Neuron (in vitro differentiated cells): ENCODE measurements at regions not wholly inside any gene's neighbourhood (a gene's known extent, or its start where the extent isn't known, plus 50 kb on each side); places are given as distances from the start of the nearest gene placed in this dataset.

Source experiments
- H2AFZ ChIP-seq: one replicate; pipeline ENCODE4 v1.6.1; 2013; ENCODE audit warnings: low read depth, mild to moderate bottlenecking, inconsistent platforms, low read length, moderate library complexity
- H3K27me3 ChIP-seq: one replicate; pipeline ENCODE4 v1.6.1; 2013; ENCODE audit warnings: low read length; ENCODE audit not compliant: insufficient read depth
- H3K36me3 ChIP-seq: one replicate; pipeline ENCODE4 v1.6.1; 2013; ENCODE audit warnings: low read length; ENCODE audit not compliant: insufficient read depth
- H3K4me1 ChIP-seq: one replicate; pipeline ENCODE4 v1.6.1; 2013; ENCODE audit warnings: low read length; ENCODE audit not compliant: insufficient read depth
- H3K4me3 ChIP-seq: 2 replicates; pipeline ENCODE4 v1.5.1; 2013; ENCODE audit warnings: mild to moderate bottlenecking, low read length, moderate library complexity
- H3K9me3 ChIP-seq: one replicate; pipeline ENCODE4 v1.6.1; 2013; ENCODE audit warnings: low read length

GRCh38 chr18:26650310-26651268 lies 102.2 kb upstream of the KCTD1 start:
- no peaks in the 10 kb centered on the region for H3K27me3 ChIP-seq
- H3K4me1 ChIP-seq, result peaks cover 37% of the 10 kb centered on the region
- no peaks in the 10 kb centered on the region for H3K36me3 ChIP-seq
- no peaks in the 10 kb centered on the region for H3K9me3 ChIP-seq
- no peak overlapping the region for H3K4me3 ChIP-seq
- H2AFZ ChIP-seq, result no peak overlapping the region

GRCh38 chr18:26649193-26649543 lies 100.8 kb upstream of the KCTD1 start:
- Histone ChIP-seq H3K27me3 (no peaks in the 10 kb centered on the region), H3K9me3 (no peaks in the 10 kb centered on the region), H3K36me3 (no peaks in the 10 kb centered on the region), H3K4me3 (no peak overlapping the region), H3K4me1 (peaks cover 24% of the 10 kb centered on the region), H2AFZ (no peak overlapping the region)

DNA sequence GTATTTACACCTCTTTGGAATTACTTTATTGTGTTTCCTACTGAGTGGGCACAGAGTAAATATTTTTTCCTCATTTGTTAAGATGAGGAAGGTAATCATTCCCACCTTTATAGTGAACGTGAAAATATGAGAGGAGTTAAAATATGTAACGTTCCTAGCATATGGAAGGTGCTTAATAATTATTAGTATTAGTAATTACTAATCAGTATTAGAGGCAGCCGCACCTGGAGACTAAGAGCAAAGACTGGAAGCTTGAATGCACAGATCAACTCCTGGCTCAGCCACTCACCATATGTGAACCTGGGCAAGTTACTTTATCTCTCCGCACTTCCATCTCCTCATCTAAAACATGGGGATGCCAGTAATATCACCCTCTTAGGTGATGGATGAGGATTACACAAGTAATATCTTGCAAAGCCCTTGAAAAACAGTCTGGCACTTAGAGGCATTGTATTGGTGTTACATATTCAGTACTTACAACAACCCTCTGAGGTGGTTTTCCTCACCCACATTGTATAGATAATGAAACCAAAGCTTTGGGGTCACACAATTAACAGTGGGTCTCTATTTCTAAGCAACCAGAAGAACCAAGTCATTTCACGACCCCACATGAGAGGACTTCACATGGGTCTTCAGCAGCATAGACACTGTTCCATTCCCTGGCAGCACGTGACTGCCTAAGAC lies 100.3 kb upstream of the KCTD1 start:
- Histone ChIP-seq H3K4me3 (no peak overlapping the region), H2AFZ (no peak overlapping the region), H3K27me3 (no peaks in the 10 kb centered on the region), H3K36me3 (no peaks in the 10 kb centered on the region), H3K4me1 (peaks cover 18% of the 10 kb centered on the region), H3K9me3 (no peaks in the 10 kb centered on the region)

DNA sequence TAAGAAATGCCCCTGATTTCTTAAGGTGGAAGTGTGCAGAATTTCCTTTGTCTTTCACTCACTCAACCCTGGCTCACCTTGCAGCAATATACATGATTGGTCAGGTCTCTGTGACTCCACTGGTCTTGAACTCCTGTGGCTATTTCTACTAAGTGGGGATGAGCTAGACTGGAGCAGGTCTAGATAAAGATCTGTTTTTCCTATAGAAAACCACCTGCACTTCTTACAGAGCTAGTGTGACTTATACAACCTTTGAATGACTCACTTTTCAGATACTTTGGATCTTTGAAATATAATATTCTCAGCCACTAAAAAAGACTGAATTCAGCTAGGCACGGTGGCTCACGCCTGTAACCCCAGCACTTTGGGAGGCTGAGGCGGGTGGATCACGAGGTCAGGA lies 98.5 kb upstream of the KCTD1 start:
- Histone ChIP-seq H2AFZ (no peak overlapping the region), H3K4me1 (peaks cover 7% of the 10 kb centered on the region), H3K36me3 (no peaks in the 10 kb centered on the region)

GRCh38 chr18:26642440-26643348 lies 94.3 kb upstream of the KCTD1 start:
- Histone ChIP-seq H3K4me3 (no peak overlapping the region), H2AFZ (no peak overlapping the region)

More for the DNA sequence above, 98.5 kb upstream of the KCTD1 start:
- no peaks in the 10 kb centered on the region for H3K9me3 ChIP-seq
- H3K4me3 ChIP-seq, result no peak overlapping the region
- H3K27me3 ChIP-seq, result no peaks in the 10 kb centered on the region

DNA sequence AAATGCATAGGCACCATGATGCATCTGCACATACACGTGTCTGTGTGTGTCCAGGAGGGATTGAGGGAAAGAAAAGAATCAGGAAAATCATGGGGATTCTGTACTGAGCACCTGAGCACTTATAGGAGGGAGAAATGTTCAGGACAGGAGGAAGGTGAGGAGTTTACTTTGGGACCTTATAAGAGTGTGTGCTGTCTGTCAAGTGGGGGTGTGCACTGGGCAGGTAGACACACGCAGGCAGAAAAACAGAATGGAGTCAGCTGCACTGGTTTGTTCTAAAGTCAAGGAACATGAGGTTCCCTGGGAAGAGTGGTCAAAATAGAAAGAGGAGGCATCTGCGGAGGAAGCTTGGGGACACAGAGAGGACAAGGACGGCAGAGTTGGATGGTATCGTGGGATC lies 92.2 kb upstream of the KCTD1 start:
- H3K4me1 ChIP-seq, result no peaks in the 10 kb centered on the region
- no peak overlapping the region for H3K4me3 ChIP-seq
- no peaks in the 10 kb centered on the region for H3K27me3 ChIP-seq
- no peaks in the 10 kb centered on the region for H3K9me3 ChIP-seq
- H3K36me3 ChIP-seq, result no peaks in the 10 kb centered on the region
- no peak overlapping the region for H2AFZ ChIP-seq

More at GRCh38 chr18:26642440-26643348, 94.3 kb upstream of the KCTD1 start:
- peaks cover 7% of the 10 kb centered on the region for H3K4me1 ChIP-seq
- no peaks in the 10 kb centered on the region for H3K9me3 ChIP-seq
- no peaks in the 10 kb centered on the region for H3K36me3 ChIP-seq
- H3K27me3 ChIP-seq, result no peaks in the 10 kb centered on the region

- Histone ChIP-seq H3K36me3 (no peaks in the 10 kb centered on the region), H3K4me1 (no peaks in the 10 kb centered on the region), H3K9me3 (no peaks in the 10 kb centered on the region), H2AFZ (no peak overlapping the region), H3K27me3 (no peaks in the 10 kb centered on the region), H3K4me3 (no peak overlapping the region)
These were observed 90.8 kb upstream of the KCTD1 start for GRCh38 chr18:26639149-26639548.

DNA sequence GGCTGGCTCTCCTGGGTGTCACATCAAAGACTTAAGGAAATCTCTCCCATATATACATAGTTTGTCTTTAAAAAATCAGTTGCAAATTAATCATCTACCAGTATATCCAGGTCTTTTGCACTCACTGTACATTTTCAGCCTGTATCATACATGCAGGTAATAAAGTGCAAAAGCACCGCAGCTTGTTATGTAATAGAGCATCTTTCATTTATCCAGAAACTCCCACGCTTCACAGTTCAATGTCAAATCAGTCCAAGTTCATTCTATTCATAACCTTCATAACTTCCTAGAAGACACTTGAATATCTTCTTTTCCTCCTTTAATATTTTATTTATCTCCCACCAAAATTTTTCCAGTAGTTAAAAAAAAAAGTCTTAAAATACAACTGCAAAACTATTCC lies 89.6 kb upstream of the KCTD1 start:
- H3K36me3 ChIP-seq, result no peaks in the 10 kb centered on the region
- no peaks in the 10 kb centered on the region for H3K9me3 ChIP-seq
- no peak overlapping the region for H3K4me3 ChIP-seq
- H3K4me1 ChIP-seq, result no peaks in the 10 kb centered on the region
- H2AFZ ChIP-seq, result no peak overlapping the region
- H3K27me3 ChIP-seq, result no peaks in the 10 kb centered on the region

- Histone ChIP-seq H3K27me3 (no peaks in the 10 kb centered on the region), H3K9me3 (no peaks in the 10 kb centered on the region), H3K4me1 (no peaks in the 10 kb centered on the region)
These were observed 89.0 kb upstream of the KCTD1 start for GRCh38 chr18:26637324-26637723.

GRCh38 chr18:26635466-26635865 lies 87.1 kb upstream of the KCTD1 start:
- Histone ChIP-seq H2AFZ (no peak overlapping the region), H3K27me3 (no peaks in the 10 kb centered on the region), H3K4me1 (no peaks in the 10 kb centered on the region), H3K4me3 (no peak overlapping the region), H3K9me3 (no peaks in the 10 kb centered on the region), H3K36me3 (no peaks in the 10 kb centered on the region)

More at GRCh38 chr18:26637324-26637723, 89.0 kb upstream of the KCTD1 start:
- Histone ChIP-seq H3K4me3 (no peak overlapping the region), H3K36me3 (no peaks in the 10 kb centered on the region), H2AFZ (no peak overlapping the region)

DNA sequence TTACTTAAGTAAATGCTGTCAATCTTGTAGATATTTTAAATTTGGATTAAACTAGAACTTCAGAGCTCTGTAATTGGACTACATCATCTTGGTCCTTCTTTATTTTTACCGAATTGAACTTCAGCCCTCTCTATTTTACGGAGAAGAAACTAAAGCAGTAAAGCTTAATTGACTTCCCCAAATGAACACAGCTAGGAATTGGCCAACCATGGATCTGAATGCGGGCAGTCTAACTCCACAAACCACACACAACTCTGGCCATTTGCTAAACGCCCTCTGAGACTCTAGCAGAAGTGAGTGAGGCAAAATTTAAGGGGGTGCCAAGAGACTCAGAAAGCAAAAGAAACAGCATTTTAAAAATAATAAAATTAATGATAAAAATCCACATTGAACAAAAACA lies 86.3 kb upstream of the KCTD1 start:
- no peak overlapping the region for H3K4me3 ChIP-seq
- H2AFZ ChIP-seq, result no peak overlapping the region
- H3K36me3 ChIP-seq, result no peaks in the 10 kb centered on the region
- no peaks in the 10 kb centered on the region for H3K9me3 ChIP-seq
- no peaks in the 10 kb centered on the region for H3K27me3 ChIP-seq
- no peaks in the 10 kb centered on the region for H3K4me1 ChIP-seq

DNA sequence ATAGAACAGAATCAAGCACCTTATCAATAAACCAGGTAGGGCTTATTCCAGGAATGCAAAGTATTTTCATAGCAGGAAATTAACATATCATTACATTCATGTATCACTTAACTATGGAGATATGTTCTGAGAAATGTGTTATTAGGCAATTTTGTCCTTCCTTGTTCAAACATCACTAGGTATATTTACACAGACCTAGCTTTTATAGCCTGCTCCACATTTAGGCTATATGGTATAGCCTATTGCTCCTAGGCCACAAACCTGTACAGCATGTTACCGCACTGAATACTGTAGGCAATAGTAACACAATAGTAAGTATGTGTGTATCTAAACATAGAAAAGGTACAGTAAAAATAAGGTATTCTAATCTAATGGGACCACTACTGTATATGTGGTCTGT lies 82.8 kb upstream of the KCTD1 start:
- Histone ChIP-seq H3K27me3 (no peaks in the 10 kb centered on the region), H3K9me3 (no peaks in the 10 kb centered on the region), H3K4me1 (no peaks in the 10 kb centered on the region), H3K4me3 (no peak overlapping the region), H2AFZ (no peak overlapping the region), H3K36me3 (no peaks in the 10 kb centered on the region)

DNA sequence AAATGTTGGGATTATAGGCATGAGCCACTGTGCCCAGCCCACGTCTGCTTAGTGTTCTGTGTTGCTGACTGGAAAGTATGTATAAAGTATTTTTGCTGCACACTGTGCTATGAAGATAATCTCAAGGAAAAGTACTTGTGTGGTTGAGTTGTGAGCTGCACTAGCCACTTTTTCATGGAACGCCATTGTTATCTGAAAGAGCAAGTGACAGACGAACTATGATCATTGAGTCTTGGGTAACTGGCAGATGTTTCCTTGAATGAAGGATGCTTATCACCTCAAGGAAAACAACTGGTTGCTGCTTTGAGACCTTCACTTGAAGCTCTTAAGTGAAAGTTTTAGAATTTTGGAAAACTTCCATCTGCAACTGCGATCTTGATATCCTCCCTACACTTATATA lies 82.2 kb upstream of the KCTD1 start:
- Histone ChIP-seq H2AFZ (no peak overlapping the region), H3K27me3 (no peaks in the 10 kb centered on the region)

More for the DNA sequence above, 82.2 kb upstream of the KCTD1 start:
- Histone ChIP-seq H3K36me3 (no peaks in the 10 kb centered on the region), H3K9me3 (peaks cover 3% of the 10 kb centered on the region), H3K4me1 (no peaks in the 10 kb centered on the region), H3K4me3 (no peak overlapping the region)
